Lower lobe of right lung (tissue), 2 donors: ENCODE measurements at regions not wholly inside any gene's neighbourhood (a gene's known extent, or its start where the extent isn't known, plus 50 kb on each side); places are given as distances from the start of the nearest gene placed in this dataset.

Source experiments
- ATAC-seq, 2 donors: fragments of 200-7000 bp; cut with Tn5 transposase; one replicate each; pipeline ENCODE4 v1.9.1; 2020 to 2022; ENCODE audit warnings: mild to moderate bottlenecking in 2 of 2, moderate library complexity in 2 of 2
- DNase-seq: peaks from one replicate; pipeline ENCODE4 v3.0.0-alpha.2; 2020
- H3K27ac ChIP-seq: fragments of 200-600 bp; one replicate; pipeline ENCODE4 v1.8.0; 2022
- H3K27me3 ChIP-seq: fragments of 200-600 bp; one replicate; pipeline ENCODE4 v1.8.0; 2022; ENCODE audit warnings: low read depth
- H3K36me3 ChIP-seq: fragments of 200-600 bp; one replicate; pipeline ENCODE4 v1.8.0; 2022; ENCODE audit warnings: mild to moderate bottlenecking
- H3K4me1 ChIP-seq: fragments of 200-600 bp; one replicate; pipeline ENCODE4 v1.8.0; 2022
- H3K4me3 ChIP-seq: fragments of 200-600 bp; one replicate; pipeline ENCODE4 v1.8.0; 2022; ENCODE audit warnings: mild to moderate bottlenecking
- H3K9me3 ChIP-seq: fragments of 200-600 bp; one replicate; pipeline ENCODE4 v1.8.0; 2022
- intact Hi-C: fragments of 100-400 bp; cut with DNase I; formaldehyde crosslinking; loops from one replicate; pipeline ENCODE4 v1.11.0; 2022
- TF ChIP-seq, protein P1 (sequence below): fragments of 200-600 bp; IDR thresholded peaks from one replicate; pipeline ENCODE4 v1.8.0; 2022; ENCODE audit warnings: antibody characterized with exemption, mild to moderate bottlenecking
- donor health status: DM: no; HTN: yes; CAD: no; lungs with severe emphysema.

- DNase-seq (no peak), ATAC-seq (no peak)
- Histone ChIP-seq H3K36me3 (no peaks in the 10 kb centered on the region), H3K27me3 (no peaks in the 10 kb centered on the region), H3K4me3 (no peak overlapping the region), H3K9me3 (no peaks in the 10 kb centered on the region), H3K27ac (no peak overlapping the region), H3K4me1 (no peaks in the 10 kb centered on the region)
- intact Hi-C loops, result no loop called here
- TF ChIP-seq, protein P1, sequence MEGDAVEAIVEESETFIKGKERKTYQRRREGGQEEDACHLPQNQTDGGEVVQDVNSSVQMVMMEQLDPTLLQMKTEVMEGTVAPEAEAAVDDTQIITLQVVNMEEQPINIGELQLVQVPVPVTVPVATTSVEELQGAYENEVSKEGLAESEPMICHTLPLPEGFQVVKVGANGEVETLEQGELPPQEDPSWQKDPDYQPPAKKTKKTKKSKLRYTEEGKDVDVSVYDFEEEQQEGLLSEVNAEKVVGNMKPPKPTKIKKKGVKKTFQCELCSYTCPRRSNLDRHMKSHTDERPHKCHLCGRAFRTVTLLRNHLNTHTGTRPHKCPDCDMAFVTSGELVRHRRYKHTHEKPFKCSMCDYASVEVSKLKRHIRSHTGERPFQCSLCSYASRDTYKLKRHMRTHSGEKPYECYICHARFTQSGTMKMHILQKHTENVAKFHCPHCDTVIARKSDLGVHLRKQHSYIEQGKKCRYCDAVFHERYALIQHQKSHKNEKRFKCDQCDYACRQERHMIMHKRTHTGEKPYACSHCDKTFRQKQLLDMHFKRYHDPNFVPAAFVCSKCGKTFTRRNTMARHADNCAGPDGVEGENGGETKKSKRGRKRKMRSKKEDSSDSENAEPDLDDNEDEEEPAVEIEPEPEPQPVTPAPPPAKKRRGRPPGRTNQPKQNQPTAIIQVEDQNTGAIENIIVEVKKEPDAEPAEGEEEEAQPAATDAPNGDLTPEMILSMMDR, result no peak
Observed at GRCh38 chr2:116133381-116133942, 1681.0 kb upstream of the DDX18 start.

- intact Hi-C loops, result no loop called here
- Histone ChIP-seq H3K4me1 (no peaks in the 10 kb centered on the region), H3K27me3 (no peaks in the 10 kb centered on the region), H3K4me3 (no peak overlapping the region), H3K9me3 (no peaks in the 10 kb centered on the region), H3K36me3 (no peaks in the 10 kb centered on the region), H3K27ac (no peak overlapping the region)
- TF ChIP-seq, protein P1, result no peak
- DNase-seq, result no peak
- ATAC-seq, result no peak
Observed at GRCh38 chr2:116141891-116142474, 1672.5 kb upstream of the DDX18 start.

DNA sequence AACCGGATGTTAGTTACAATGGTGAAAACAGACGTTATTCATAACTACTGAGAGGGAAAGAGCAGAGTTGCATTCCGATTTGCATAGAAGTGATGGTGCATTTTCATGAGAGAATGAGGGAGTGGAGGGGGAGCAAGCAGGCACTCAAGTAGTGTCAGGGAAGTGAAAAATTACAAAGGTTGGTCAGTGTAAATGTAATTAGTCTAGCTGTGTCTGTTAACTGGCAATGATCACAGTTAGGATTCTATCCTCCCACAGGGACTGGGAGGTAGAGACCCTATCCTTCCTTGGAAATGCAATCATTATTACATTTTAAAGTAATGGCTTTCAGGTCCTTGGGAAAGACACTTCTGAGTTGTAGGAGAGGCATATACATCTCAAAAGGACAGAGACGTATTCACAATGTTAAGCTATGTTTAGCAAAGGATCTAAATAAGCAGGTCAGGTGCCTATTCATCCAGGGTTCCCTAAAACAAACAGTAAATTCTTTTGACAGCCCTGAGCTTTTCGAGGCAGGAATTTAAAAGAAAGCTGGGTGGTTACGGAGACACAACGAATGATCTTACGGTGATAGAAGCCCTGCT, 1671.8 kb upstream of the DDX18 start:
- TF ChIP-seq, protein P1, result no peak
- Histone ChIP-seq H3K27ac (no peak overlapping the region), H3K36me3 (no peaks in the 10 kb centered on the region), H3K4me1 (no peaks in the 10 kb centered on the region), H3K9me3 (no peaks in the 10 kb centered on the region), H3K4me3 (no peak overlapping the region), H3K27me3 (no peaks in the 10 kb centered on the region)
- intact Hi-C loops, result no loop called here
- ATAC-seq (no peak), DNase-seq (no peak)

GRCh38 chr2:116145031-116145430, 1669.5 kb upstream of the DDX18 start:
- no peaks in the 10 kb centered on the region for H3K4me1 ChIP-seq
- no peak overlapping the region for H3K27ac ChIP-seq
- no peak overlapping the region for H3K4me3 ChIP-seq
- TF ChIP-seq, protein P1, result no peak
- no peaks in the 10 kb centered on the region for H3K36me3 ChIP-seq
- intact Hi-C loops, result no loop called here
- DNase-seq, result no peak
- ATAC-seq, result no peak
- H3K27me3 ChIP-seq, result no peaks in the 10 kb centered on the region
- no peaks in the 10 kb centered on the region for H3K9me3 ChIP-seq

- TF ChIP-seq, protein P1, result no peak
- H3K27ac ChIP-seq, result no peak overlapping the region
- no peaks in the 10 kb centered on the region for H3K36me3 ChIP-seq
- no peaks in the 10 kb centered on the region for H3K9me3 ChIP-seq
- intact Hi-C loops, result no loop called here
- no peak for ATAC-seq
- H3K4me3 ChIP-seq, result no peak overlapping the region
- no peak for DNase-seq
- H3K4me1 ChIP-seq, result no peaks in the 10 kb centered on the region
- H3K27me3 ChIP-seq, result no peaks in the 10 kb centered on the region
Observed at GRCh38 chr2:116148361-116148760, 1666.1 kb upstream of the DDX18 start.
